Coronary artery (tissue), 2 donors: ENCODE measurements at regions not wholly inside any gene's neighbourhood (a gene's known extent, or its start where the extent isn't known, plus 50 kb on each side); places are given as distances from the start of the nearest gene placed in this dataset.

ENCODE experiments used
- DNase-seq: peaks from one replicate; pipeline ENCODE4 v3.0.0-alpha.2; 2017; ENCODE audit warnings: low spot score
- H3K27ac ChIP-seq, 2 donors: fragments of 200-600 bp; sonication (generic); one replicate each; pipeline ENCODE4 v1.5.1; 2016 to 2019
- H3K4me3 ChIP-seq: fragments of 200-600 bp; sonication (generic); 2 replicates; pipeline ENCODE4 v1.5.1; 2016; ENCODE audit warnings: mild to moderate bottlenecking, moderate library complexity
- CTCF ChIP-seq: fragments of 200-600 bp; sonication (generic); IDR thresholded peaks from one replicate; pipeline ENCODE4 v1.5.1; 2019; ENCODE audit warnings: antibody characterized with exemption

DNA sequence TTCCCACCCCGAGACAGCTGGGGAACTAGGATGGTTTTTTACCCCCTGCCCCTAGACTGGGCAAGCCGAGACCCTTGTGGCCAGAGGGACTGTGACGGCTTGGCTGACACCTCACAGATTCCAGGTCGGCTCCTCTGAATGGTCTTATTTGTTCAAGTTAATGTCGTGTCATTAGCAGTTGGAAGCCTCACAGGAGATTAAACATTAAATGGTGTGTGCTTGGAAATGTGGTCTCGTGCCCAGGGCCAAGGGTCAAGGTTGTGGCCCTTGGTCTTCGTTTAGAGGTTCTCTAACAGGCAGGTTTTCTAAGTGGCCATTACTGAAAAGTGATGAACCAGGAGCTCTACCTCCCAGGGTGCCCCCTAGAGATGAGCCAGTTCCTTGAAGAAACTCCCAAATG lies 61.2 kb upstream of the RXRA start:
- DNase-seq: no peak
- Histone ChIP-seq H3K4me3 (no peak overlapping the region), H3K27ac (no peak overlapping the region)
- TF ChIP-seq CTCF: no peak

DNA sequence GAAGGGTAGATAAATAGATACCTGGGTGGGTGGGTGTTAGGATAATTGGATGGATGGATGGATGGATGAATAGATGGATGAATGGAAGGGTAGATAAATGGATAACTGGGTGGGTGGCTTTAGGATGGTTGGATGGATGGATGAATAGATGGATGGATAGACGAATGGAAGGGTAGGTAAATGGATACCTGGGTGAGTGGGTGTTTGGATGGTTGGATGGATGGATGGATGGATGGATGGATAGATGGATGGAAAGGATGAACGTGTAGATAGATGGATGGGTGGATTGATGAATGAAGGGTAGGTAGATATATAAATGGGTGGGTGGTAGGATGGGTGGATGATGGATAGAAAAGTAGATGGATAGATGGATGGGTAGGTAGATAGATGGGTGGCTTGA lies 59.8 kb upstream of the RXRA start:
- no peak for TF ChIP-seq CTCF
- no peak overlapping the region for H3K27ac ChIP-seq

DNA sequence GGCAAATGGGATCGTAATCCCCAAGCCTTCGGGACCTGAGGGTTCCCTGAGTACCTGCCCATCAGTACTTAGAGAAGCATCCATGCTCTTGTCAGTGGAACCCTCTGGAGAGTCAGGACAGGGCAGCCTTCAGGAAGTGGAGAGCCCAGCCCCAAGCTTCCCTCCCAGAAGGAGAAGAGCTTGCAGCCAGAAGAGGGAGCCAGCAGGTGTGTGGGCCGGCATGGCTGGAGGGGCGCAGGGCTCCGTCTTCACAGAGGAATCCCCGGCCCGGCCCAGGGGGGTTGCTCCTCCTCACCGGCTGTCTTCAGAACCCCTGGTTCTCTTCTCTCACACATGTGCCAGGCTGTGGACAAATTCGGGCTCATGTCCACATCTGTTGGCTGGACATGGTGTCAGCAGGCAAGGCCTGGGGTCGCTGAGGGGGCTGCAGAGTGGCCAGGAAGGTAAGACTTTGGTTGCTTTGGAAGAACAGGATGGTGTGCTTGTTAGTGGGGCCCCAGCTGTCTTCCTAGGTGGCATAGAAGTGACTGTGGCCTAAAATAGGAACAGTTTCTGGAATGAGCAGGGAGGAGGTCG lies 58.9 kb upstream of the RXRA start:
- no peak for TF ChIP-seq CTCF
- no peak for DNase-seq
- Histone ChIP-seq H3K4me3 (no peak overlapping the region), H3K27ac (no peak overlapping the region)

More for the DNA sequence above, 59.8 kb upstream of the RXRA start:
- no peak overlapping the region for H3K4me3 ChIP-seq
- DNase-seq: no peak

DNA sequence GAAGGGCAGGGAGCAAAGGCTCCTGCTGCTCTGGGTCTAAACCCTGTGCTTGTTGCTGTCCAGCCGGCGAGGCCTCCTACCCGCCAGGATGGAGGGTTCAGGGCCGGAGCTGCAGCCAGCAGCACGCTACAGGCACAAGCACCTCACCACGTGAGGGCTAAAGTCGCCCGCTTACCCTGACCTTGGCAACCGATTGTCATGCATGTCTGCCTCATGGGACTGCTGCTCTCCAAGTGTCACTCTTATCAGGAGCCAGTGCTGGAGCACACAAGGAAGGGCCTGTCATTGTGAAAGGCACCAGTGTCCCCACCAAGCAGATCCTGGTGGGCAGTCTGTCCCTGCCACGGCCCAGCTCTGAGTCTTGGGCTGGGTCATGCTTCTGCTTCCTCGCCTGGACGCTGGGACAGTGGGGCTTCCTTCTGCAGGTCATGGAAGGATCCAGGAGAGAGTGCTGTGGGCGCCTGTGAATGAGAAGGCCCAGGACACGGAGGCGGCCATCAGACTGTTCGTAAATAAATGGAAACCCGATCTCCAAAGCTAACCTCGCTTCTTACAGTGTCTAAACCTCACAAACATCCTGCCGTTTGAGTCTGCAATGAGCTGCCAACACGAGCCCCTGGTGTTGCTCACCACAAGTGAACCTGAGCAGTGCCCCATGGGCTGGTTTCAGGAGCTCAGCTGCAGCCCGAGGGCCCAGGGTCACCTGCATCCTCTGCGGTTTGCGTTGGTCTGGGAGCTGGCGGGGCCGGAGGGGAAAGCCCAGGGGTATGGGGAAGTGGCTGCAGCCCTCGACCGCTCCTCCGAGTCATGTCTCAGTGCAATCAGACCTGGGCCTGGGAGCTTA lies 58.2 kb upstream of the RXRA start:
- DNase-seq: no peak
- H3K4me3 ChIP-seq: no peak overlapping the region
- TF ChIP-seq CTCF: no peak
- H3K27ac ChIP-seq: no peak overlapping the region

DNA sequence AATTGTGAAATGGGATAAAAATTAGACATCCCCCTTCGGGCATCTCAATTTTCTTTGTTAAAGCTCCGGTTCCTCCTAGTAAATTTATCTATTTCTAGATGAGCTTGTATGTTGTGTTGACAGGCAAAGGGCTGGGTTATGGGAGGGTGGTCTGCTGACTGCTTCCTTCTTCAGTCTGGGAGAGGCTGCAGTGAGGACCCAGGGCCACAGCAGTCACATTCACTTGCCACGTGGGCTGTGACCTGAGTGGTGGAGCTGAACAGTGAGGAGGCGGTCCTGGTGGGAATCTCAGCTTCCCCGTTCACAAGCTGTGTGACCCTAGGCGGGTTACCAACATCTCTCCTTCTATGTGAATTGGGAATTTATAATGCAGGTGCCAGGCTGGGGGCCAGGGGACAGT lies 57.5 kb upstream of the RXRA start:
- TF ChIP-seq CTCF: no peak
- Histone ChIP-seq H3K27ac (no peak overlapping the region), H3K4me3 (no peak overlapping the region)
- no peak for DNase-seq

DNA sequence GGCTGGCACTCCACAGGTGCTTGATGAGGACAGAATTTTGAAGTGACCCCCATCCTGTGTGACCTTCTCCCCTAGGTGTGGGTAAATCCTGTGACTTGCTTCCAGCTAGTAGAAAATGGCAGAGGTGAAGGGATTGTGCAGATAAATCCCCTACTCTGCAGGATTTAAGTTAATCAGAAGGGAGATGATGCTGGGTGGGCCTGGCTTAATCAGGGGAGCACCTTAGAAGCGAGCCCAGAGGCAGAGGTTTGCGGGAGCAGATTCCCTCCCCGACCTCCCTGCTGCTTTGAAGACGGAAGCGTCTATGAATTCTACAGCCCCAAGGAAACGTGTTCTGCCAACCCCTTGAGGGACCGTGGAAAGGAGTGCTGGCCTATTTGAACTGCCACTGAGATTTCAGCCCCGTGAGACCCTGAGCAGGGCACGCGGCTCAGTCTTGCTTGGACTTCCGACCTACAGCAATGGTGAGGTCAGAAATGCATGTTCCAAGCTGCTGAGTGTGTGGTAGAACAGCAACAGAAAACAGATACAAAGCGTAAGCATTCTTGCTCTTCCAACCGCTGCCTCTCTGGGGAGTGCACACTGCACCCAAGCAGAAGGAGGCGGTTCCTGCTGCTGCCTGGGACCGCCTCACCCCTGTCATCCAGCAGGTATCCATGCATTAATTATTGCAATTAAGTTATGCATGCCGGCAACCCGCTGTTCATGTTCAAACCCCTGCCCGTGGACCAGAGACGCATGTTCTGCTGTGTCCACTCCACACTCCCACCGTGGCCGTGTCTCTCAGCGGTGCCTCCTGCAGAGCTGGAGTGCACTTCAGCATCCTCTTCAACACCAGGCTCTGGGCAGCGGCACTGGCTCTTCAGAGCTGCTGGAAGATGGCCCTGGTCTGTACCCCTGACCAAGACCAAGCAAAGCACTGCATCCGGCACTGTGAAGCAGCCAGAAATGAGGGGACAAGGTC lies 54.6 kb upstream of the RXRA start:
- H3K4me3 ChIP-seq: no peak overlapping the region
- DNase-seq: no peak
- no peak for TF ChIP-seq CTCF
- no peak overlapping the region for H3K27ac ChIP-seq
